ENCODE measurements at regions not wholly inside any gene's neighbourhood (a gene's known extent, or its start where the extent isn't known, plus 50 kb on each side); places are given as distances from the start of the nearest gene placed in this dataset.

DNA sequence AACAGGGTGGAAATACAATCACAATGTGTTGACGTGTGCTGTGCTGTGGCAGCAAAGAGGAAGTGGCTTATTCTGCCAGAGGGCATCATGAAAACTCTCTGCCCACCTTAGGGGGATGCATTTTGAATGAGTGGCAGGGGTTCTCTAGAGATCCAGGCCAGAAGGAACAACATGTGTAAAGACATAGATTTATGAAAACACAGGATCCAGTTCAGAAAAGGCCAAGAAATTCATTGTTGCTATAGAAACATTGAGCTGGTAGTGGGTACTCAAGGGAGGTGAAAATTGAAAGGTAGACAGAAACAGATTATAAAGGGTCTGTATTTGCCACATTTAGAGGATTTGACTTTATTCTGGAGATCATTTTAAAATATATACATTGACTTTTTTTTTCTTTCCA, 417.7 kb downstream of the ENC1 start:
- Mint-ChIP-seq H3K36me3 (ENCODE audit: low read depth) (peaks cover 8% of the 10 kb centered on the region), H3K9me3 (ENCODE audit: low read depth) (peaks cover 21% of the 10 kb centered on the region), H3K27ac (ENCODE audit: unreplicated experiment) (no peak overlapping the region), H3K4me3 (ENCODE audit: unreplicated experiment) (no peak overlapping the region), H3K4me1 (ENCODE audit: low read depth) (no peaks in the 10 kb centered on the region), H3K27me3 (ENCODE audit: low read depth) (peaks cover 2% of the 10 kb centered on the region)
- no peak for TF ChIP-seq CTCF (IDR thresholded peaks at IDR 0.05)
- DNase-seq (ENCODE audit: low spot score) = no peak

- Mint-ChIP-seq H3K27me3 (ENCODE audit: low read depth) (no peaks in the 10 kb centered on the region), H3K27ac (ENCODE audit: unreplicated experiment) (no peak overlapping the region), H3K4me1 (ENCODE audit: low read depth) (no peaks in the 10 kb centered on the region), H3K4me3 (ENCODE audit: unreplicated experiment) (no peak overlapping the region), H3K9me3 (ENCODE audit: low read depth) (peaks cover 21% of the 10 kb centered on the region), H3K36me3 (ENCODE audit: low read depth) (peaks cover 8% of the 10 kb centered on the region)
- DNase-seq (ENCODE audit: low spot score) = no peak
- no peak for TF ChIP-seq CTCF (IDR thresholded peaks at IDR 0.05)
Measured at GRCh38 chr5:74221413-74221812, 419.1 kb downstream of the ENC1 start.

DNA sequence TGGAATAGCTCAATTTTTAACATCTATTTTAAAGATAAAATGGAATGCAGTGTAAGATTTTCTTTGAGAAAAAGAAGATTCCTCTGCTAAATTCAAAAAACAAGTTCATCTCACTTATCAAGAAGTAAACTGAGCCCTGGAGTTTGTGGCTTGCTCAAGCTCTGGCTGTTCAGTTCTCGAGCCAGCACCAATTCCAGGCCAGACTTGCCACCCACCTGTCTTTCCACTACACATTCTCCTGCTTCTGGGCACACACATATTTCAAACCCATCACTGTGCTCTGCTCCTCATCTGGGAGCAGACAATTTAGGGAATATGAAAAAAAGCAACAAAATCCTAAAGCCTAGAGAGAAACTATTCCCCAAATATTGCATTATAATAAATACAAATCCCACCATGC, 424.5 kb downstream of the ENC1 start:
- Mint-ChIP-seq H3K9me3 (ENCODE audit: low read depth) (peaks cover 12% of the 10 kb centered on the region), H3K27ac (ENCODE audit: unreplicated experiment) (no peak overlapping the region), H3K4me1 (ENCODE audit: low read depth) (no peaks in the 10 kb centered on the region), H3K36me3 (ENCODE audit: low read depth) (peaks cover 7% of the 10 kb centered on the region), H3K27me3 (ENCODE audit: low read depth) (no peaks in the 10 kb centered on the region), H3K4me3 (ENCODE audit: unreplicated experiment) (no peak overlapping the region)
- DNase-seq (ENCODE audit: low spot score) = no peak
- no peak for TF ChIP-seq CTCF (IDR thresholded peaks at IDR 0.05)

- no peak overlapping the region for H3K4me3 Mint-ChIP-seq (ENCODE audit: unreplicated experiment)
- peaks cover 16% of the 10 kb centered on the region for H3K4me1 Mint-ChIP-seq (ENCODE audit: low read depth)
- no peaks in the 10 kb centered on the region for H3K9me3 Mint-ChIP-seq (ENCODE audit: low read depth)
- TF ChIP-seq CTCF (IDR thresholded peaks at IDR 0.05) = peak; percentile 62
- no peaks in the 10 kb centered on the region for H3K36me3 Mint-ChIP-seq (ENCODE audit: low read depth)
- no peaks in the 10 kb centered on the region for H3K27me3 Mint-ChIP-seq (ENCODE audit: low read depth)
- H3K27ac Mint-ChIP-seq (ENCODE audit: unreplicated experiment) = no peak overlapping the region
- DNase-seq (ENCODE audit: low spot score) = no peak
Measured at GRCh38 chr5:74212336-74212735, 428.2 kb downstream of the ENC1 start.

DNA sequence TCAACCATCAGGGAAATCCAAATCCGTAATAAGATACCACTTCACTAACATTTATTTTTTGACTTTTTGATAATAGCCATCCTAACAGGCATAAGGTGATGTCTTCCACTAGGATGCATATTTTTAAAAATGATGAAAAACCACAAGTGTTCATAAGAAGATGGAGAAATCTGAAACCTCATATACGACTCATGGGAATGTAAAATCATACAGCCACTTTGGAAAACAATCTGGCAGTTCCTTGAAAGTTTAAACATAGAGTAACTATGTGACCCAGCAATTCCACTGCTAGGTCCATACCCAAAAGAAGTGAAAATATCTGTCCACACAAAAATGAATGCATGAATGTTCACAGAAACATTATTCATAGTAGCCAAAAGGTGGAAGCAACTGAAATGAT, 431.0 kb downstream of the ENC1 start:
- H3K9me3 Mint-ChIP-seq (ENCODE audit: low read depth) = no peaks in the 10 kb centered on the region
- no peak for TF ChIP-seq CTCF (IDR thresholded peaks at IDR 0.05)
- H3K4me1 Mint-ChIP-seq (ENCODE audit: low read depth) = peaks cover 35% of the 10 kb centered on the region
- peak overlapping the region; percentile 1 for H3K27ac Mint-ChIP-seq (ENCODE audit: unreplicated experiment)
- no peaks in the 10 kb centered on the region for H3K27me3 Mint-ChIP-seq (ENCODE audit: low read depth)
- H3K4me3 Mint-ChIP-seq (ENCODE audit: unreplicated experiment) = no peak overlapping the region
- no peak for DNase-seq (ENCODE audit: low spot score)
- H3K36me3 Mint-ChIP-seq (ENCODE audit: low read depth) = no peaks in the 10 kb centered on the region
